CD4-positive, alpha-beta memory T cell (primary cell): ENCODE measurements at regions not wholly inside any gene's neighbourhood (a gene's known extent, or its start where the extent isn't known, plus 50 kb on each side); places are given as distances from the start of the nearest gene placed in this dataset.
A peak's percentile ranks its signal among the peaks of the same experiment; 100 is the strongest.

ENCODE experiments used
- CTCF ChIA-PET: fragments of 350-600 bp; sonication (Branson Sonifier 250); formaldehyde crosslinking; loops from one replicate; lab custom pipeline; 2021; ENCODE audit warnings: inconsistent platforms; ENCODE audit not compliant: partially characterized antibody; lab: Charles Lee
- POLR2A ChIA-PET: fragments of 350-600 bp; sonication (Branson Sonifier 250); formaldehyde crosslinking; loops from one replicate; lab custom pipeline; 2021; ENCODE audit not compliant: partially characterized antibody; lab: Charles Lee
- DNase-seq, 5 donors: peaks; one replicate each; pipeline versions ENCODE4 v3.0.0 to v3.0.0-alpha.2; 2020 to 2022; ENCODE audit warnings: mixed read lengths in 1 of 5
- H3K27ac ChIP-seq: one replicate; pipeline ENCODE4 v1.7.0; 2013; ENCODE audit warnings: low read depth, low read length
- H3K27me3 ChIP-seq: 2 replicates; pipeline ENCODE4 v1.7.0; 2013; ENCODE audit warnings: mild to moderate bottlenecking, low read length, moderate library complexity; ENCODE audit not compliant: insufficient read depth
- H3K36me3 ChIP-seq: 2 replicates; pipeline ENCODE4 v1.7.0; 2013; ENCODE audit warnings: mild to moderate bottlenecking, low read length, moderate library complexity; ENCODE audit not compliant: insufficient read depth
- H3K4me1 ChIP-seq: 2 replicates; pipeline ENCODE4 v1.7.0; 2013; ENCODE audit warnings: mild to moderate bottlenecking, low read length, moderate library complexity; ENCODE audit not compliant: insufficient read depth
- H3K4me3 ChIP-seq, 2 donors: one replicate each; pipeline ENCODE4 v1.7.0; 2013; ENCODE audit warnings: low read length in 2 of 2, mild to moderate bottlenecking in 1 of 2
- H3K9me3 ChIP-seq, 2 donors: one replicate each; pipeline ENCODE4 v1.7.0; 2013; ENCODE audit warnings: low read length in 2 of 2, control low read depth in 1 of 2; ENCODE audit not compliant: control insufficient read depth in 1 of 2
- H3K27ac Mint-ChIP-seq, 7 donors: one replicate each; pipeline ENCODE4 v1.8.0; 2020 to 2021; ENCODE audit warnings: mixed read lengths in 7 of 7, mild to moderate bottlenecking in 6 of 7, inconsistent platforms in 3 of 7, moderate library complexity in 3 of 7
- H3K27me3 Mint-ChIP-seq, 2 donors: one replicate each; pipeline ENCODE4 v1.8.0; 2020 to 2021; ENCODE audit warnings: mixed read lengths in 2 of 2
- H3K36me3 Mint-ChIP-seq, 2 donors: one replicate each; pipeline ENCODE4 v1.8.0; 2020 to 2021; ENCODE audit warnings: mixed read lengths in 2 of 2, inconsistent platforms in 1 of 2, mild to moderate bottlenecking in 1 of 2
- H3K4me1 Mint-ChIP-seq, 4 donors: one replicate each; pipeline ENCODE4 v1.8.0; 2020 to 2021; ENCODE audit warnings: mixed read lengths in 4 of 4, mild to moderate bottlenecking in 1 of 4
- H3K4me3 Mint-ChIP-seq, 8 donors: one replicate each; pipeline ENCODE4 v1.8.0; 2020 to 2021; ENCODE audit warnings: mixed read lengths in 8 of 8, mild to moderate bottlenecking in 7 of 8, moderate library complexity in 6 of 8, inconsistent platforms in 3 of 8
- H3K9me3 Mint-ChIP-seq, 8 donors: one replicate each; pipeline ENCODE4 v1.8.0; 2020 to 2021; ENCODE audit warnings: mixed read lengths in 8 of 8, mild to moderate bottlenecking in 5 of 8, inconsistent platforms in 3 of 8, moderate library complexity in 1 of 8
- intact Hi-C: fragments of 100-400 bp; cut with micrococcal nuclease; formaldehyde crosslinking; loops from one replicate; pipeline ENCODE4 v1.15.1; 2023

- Histone ChIP-seq H3K4me1 (no peaks in the 10 kb centered on the region), H3K27ac (no peak overlapping the region), H3K36me3 (no peaks in the 10 kb centered on the region), H3K27me3 (no peaks in the 10 kb centered on the region), H3K4me3 (no peak overlapping the region), H3K9me3 (no peaks in the 10 kb centered on the region)
- no peak overlapping the region for H3K27ac Mint-ChIP-seq
- H3K4me1 Mint-ChIP-seq: no peaks in the 10 kb centered on the region
- CTCF ChIA-PET: no interaction called here
- no peak overlapping the region for H3K4me3 Mint-ChIP-seq
- H3K9me3 Mint-ChIP-seq: peaks cover 2 to 18% (median 10%) of the 10 kb centered on the region in 8 donors
- no peaks in the 10 kb centered on the region for H3K36me3 Mint-ChIP-seq
- intact Hi-C loops: no loop called here
- POLR2A ChIA-PET: no interaction called here
- DNase-seq: no peak
- H3K27me3 Mint-ChIP-seq: peaks cover 4 to 11% of the 10 kb centered on the region in 2 donors
Observed at GRCh38 chr9:2351324-2351723, 270.3 kb upstream of the VLDLR start.

- no peak overlapping the region for H3K27ac ChIP-seq
- H3K4me3 ChIP-seq: no peak overlapping the region
- ChIA-PET POLR2A (no interaction called here), CTCF (no interaction called here)
- Mint-ChIP-seq H3K27ac (no peak overlapping the region), H3K36me3 (no peaks in the 10 kb centered on the region), H3K4me1 (no peaks in the 10 kb centered on the region), H3K27me3 (peaks cover 8 to 15% of the 10 kb centered on the region in 2 donors), H3K4me3 (no peak overlapping the region), H3K9me3 (peaks cover 0 to 7% (median 0%) of the 10 kb centered on the region in 8 donors)
- intact Hi-C loops: no loop called here
- H3K4me1 ChIP-seq: no peaks in the 10 kb centered on the region
- no peak for DNase-seq
- H3K9me3 ChIP-seq: no peaks in the 10 kb centered on the region
- H3K27me3 ChIP-seq: no peaks in the 10 kb centered on the region
- H3K36me3 ChIP-seq: no peaks in the 10 kb centered on the region
Observed at GRCh38 chr9:2354216-2354615, 267.4 kb upstream of the VLDLR start.

GRCh38 chr9:2354856-2355696 lies 266.5 kb upstream of the VLDLR start:
- Histone ChIP-seq H3K36me3 (no peaks in the 10 kb centered on the region), H3K27ac (no peak overlapping the region), H3K4me3 (no peak overlapping the region), H3K9me3 (no peaks in the 10 kb centered on the region), H3K4me1 (no peaks in the 10 kb centered on the region), H3K27me3 (no peaks in the 10 kb centered on the region)
- peaks cover 8 to 15% of the 10 kb centered on the region in 2 donors for H3K27me3 Mint-ChIP-seq
- no peaks in the 10 kb centered on the region for H3K4me1 Mint-ChIP-seq
- ChIA-PET POLR2A (no interaction called here), CTCF (no interaction called here)
- DNase-seq: no peak
- intact Hi-C loops: no loop called here
- H3K9me3 Mint-ChIP-seq: peaks cover 0 to 7% (median 0%) of the 10 kb centered on the region in 8 donors
- no peaks in the 10 kb centered on the region for H3K36me3 Mint-ChIP-seq
- no peak overlapping the region for H3K27ac Mint-ChIP-seq
- H3K4me3 Mint-ChIP-seq: no peak overlapping the region

GRCh38 chr9:2355697-2355983 lies 265.9 kb upstream of the VLDLR start:
- ChIA-PET CTCF (no interaction called here), POLR2A (no interaction called here)
- no peak overlapping the region for H3K27ac ChIP-seq
- Mint-ChIP-seq H3K27me3 (peaks cover 8 to 15% of the 10 kb centered on the region in 2 donors), H3K4me1 (no peaks in the 10 kb centered on the region), H3K36me3 (no peaks in the 10 kb centered on the region), H3K27ac (no peak overlapping the region), H3K4me3 (no peak overlapping the region), H3K9me3 (peaks cover 0 to 5% (median 0%) of the 10 kb centered on the region in 8 donors)
- no peak for DNase-seq
- intact Hi-C loops: no loop called here
- H3K4me3 ChIP-seq: no peak overlapping the region
- H3K27me3 ChIP-seq: peaks cover 3% of the 10 kb centered on the region
- no peaks in the 10 kb centered on the region for H3K9me3 ChIP-seq
- H3K4me1 ChIP-seq: no peaks in the 10 kb centered on the region
- H3K36me3 ChIP-seq: no peaks in the 10 kb centered on the region

GRCh38 chr9:2356041-2356790 lies 265.4 kb upstream of the VLDLR start:
- no peak for DNase-seq
- ChIA-PET POLR2A (no interaction called here), CTCF (interaction anchor here (0.7 kb wide), 1 partner anchor 17 kb away, joined by 3 read pairs; no protein-coding TSS in a partner anchor)
- intact Hi-C loops: no loop called here
- Histone ChIP-seq H3K9me3 (no peaks in the 10 kb centered on the region), H3K27ac (no peak overlapping the region), H3K27me3 (peaks cover 3% of the 10 kb centered on the region), H3K4me1 (no peaks in the 10 kb centered on the region), H3K36me3 (no peaks in the 10 kb centered on the region), H3K4me3 (no peak overlapping the region)
- H3K27ac Mint-ChIP-seq: no peak overlapping the region
- peaks cover 8 to 15% of the 10 kb centered on the region in 2 donors for H3K27me3 Mint-ChIP-seq
- no peaks in the 10 kb centered on the region for H3K36me3 Mint-ChIP-seq
- H3K4me1 Mint-ChIP-seq: no peaks in the 10 kb centered on the region
- H3K9me3 Mint-ChIP-seq: peaks cover 0 to 5% (median 0%) of the 10 kb centered on the region in 8 donors
- no peak overlapping the region for H3K4me3 Mint-ChIP-seq

GRCh38 chr9:2359891-2360471 lies 261.6 kb upstream of the VLDLR start:
- ChIA-PET CTCF (no interaction called here), POLR2A (no interaction called here)
- H3K4me3 Mint-ChIP-seq: peak overlapping the region in 1 of 8 donors; percentile 10
- peaks cover 11 to 20% of the 10 kb centered on the region in 2 donors for H3K27me3 Mint-ChIP-seq
- no peak overlapping the region for H3K4me3 ChIP-seq
- H3K9me3 Mint-ChIP-seq: no peaks in the 10 kb centered on the region
- H3K4me1 ChIP-seq: no peaks in the 10 kb centered on the region
- no peak for DNase-seq
- intact Hi-C loops: no loop called here
- H3K36me3 ChIP-seq: no peaks in the 10 kb centered on the region
- no peaks in the 10 kb centered on the region for H3K36me3 Mint-ChIP-seq
- peaks cover 3% of the 10 kb centered on the region for H3K27me3 ChIP-seq
- no peaks in the 10 kb centered on the region for H3K4me1 Mint-ChIP-seq
- H3K9me3 ChIP-seq: no peaks in the 10 kb centered on the region
- H3K27ac Mint-ChIP-seq: no peak overlapping the region
- H3K27ac ChIP-seq: no peak overlapping the region

GRCh38 chr9:2362150-2362549 lies 259.4 kb upstream of the VLDLR start:
- H3K9me3 ChIP-seq: no peaks in the 10 kb centered on the region
- H3K4me3 Mint-ChIP-seq: no peak overlapping the region
- ChIA-PET POLR2A (no interaction called here), CTCF (no interaction called here)
- no peaks in the 10 kb centered on the region for H3K4me1 ChIP-seq
- intact Hi-C loops: no loop called here
- H3K9me3 Mint-ChIP-seq: no peaks in the 10 kb centered on the region
- H3K4me1 Mint-ChIP-seq: no peaks in the 10 kb centered on the region
- H3K27ac Mint-ChIP-seq: peak overlapping the region in 1 of 7 donors; percentile 13
- H3K36me3 Mint-ChIP-seq: no peaks in the 10 kb centered on the region
- H3K4me3 ChIP-seq: no peak overlapping the region
- no peaks in the 10 kb centered on the region for H3K36me3 ChIP-seq
- peaks cover 3% of the 10 kb centered on the region for H3K27me3 ChIP-seq
- H3K27me3 Mint-ChIP-seq: peaks cover 7 to 11% of the 10 kb centered on the region in 2 donors
- H3K27ac ChIP-seq: no peak overlapping the region
- DNase-seq: no peak
